Stimulated activated CD4-positive, alpha-beta T cell treated with anti-CD3 and anti-CD28 coated beads, TNF-alpha, amount 100 ng/mL, for 1 hour (primary cell): ENCODE measurements at regions not wholly inside any gene's neighbourhood (a gene's known extent, or its start where the extent isn't known, plus 50 kb on each side); places are given as distances from the start of the nearest gene placed in this dataset.

Experiments
- DNase-seq, 3 donors: peaks; one replicate each; pipeline ENCODE4 v3.0.0-alpha.2; 2020; ENCODE audit warnings: low read depth in 3 of 3, low spot score in 1 of 3

- no peak for DNase-seq
These were observed 133.9 kb downstream of the SLITRK6 start for GRCh38 chr13:85665286-85665685.

DNA sequence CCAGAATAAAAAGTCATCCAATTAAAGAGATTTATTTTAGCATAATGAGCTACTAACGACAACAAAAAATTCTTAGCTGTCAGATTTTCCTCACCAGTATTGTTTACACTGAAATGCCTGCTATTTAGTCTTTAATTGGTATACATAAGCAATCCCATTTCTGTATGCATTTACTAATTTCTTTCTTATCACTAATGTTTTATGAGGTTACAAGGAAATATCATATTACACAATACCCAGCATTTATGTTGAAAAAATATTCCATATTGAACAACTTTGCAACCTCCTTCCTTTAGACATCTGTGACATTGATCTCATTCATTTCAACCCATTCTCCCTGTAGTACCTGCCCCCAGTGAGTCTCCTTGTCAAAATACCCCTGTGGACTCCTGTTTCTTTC lies 135.4 kb downstream of the SLITRK6 start:
- DNase-seq = no peak

DNA sequence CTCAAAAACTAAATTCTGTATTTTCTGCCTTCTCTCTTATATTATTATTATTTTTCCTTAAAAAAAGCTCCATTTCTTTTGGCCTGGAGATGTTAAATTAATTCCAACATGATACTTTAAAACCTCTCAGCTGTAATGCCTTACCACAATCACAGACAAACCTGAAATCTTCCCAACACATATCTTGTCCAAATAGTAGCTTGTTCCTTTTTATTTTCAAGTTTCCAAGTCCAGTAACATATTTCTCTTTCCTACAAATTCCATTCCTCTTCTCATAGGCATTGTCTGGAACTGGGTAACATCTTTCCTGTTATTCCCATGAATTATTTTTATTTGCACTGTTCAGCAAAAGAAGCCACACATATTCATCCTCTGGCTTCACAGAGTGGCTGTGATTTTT lies 137.0 kb downstream of the SLITRK6 start:
- no peak for DNase-seq

- DNase-seq = no peak
These were observed 137.5 kb downstream of the SLITRK6 start for GRCh38 chr13:85661675-85662074.

GRCh38 chr13:85659493-85659892 lies 139.7 kb downstream of the SLITRK6 start:
- DNase-seq = no peak

- DNase-seq = no peak
These were observed 141.3 kb downstream of the SLITRK6 start for GRCh38 chr13:85657942-85658341.

DNA sequence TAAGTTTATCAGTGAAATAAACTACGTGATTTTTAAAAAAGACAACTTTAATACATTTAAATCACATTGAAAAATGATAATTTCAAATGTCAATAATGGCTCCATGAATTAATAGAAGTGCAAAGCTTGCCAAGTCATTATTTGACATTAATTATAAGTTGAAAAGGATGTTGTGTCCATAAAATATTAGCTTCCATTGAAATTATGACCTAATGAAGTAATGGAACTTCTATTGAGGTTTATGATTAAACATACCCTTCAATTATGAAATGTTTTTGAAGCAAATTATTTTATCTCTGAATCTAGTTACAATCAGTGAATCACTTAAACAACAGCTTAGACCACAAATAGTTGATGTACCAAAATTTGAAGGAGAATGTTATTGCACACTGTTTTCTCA lies 144.2 kb downstream of the SLITRK6 start:
- DNase-seq = no peak

GRCh38 chr13:85654227-85654626 lies 145.0 kb downstream of the SLITRK6 start:
- no peak for DNase-seq

DNA sequence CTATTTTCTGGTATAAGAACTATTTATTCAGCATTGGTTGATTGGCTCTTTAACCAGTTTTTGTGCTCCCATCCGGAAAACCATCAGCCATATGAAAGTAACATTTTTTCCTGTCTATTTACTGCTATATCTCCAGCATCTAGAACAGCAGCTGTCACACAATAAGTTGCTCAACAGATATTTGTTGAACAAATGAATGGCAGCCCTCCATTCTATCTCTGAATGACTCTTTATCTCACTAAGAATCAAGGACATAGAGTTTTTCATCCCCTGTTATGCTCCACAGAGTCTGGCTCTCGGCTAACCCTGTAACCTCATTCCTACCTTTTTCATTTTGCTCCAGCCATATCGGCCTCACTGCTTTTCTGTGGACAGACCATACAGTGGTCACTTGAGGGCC lies 145.5 kb downstream of the SLITRK6 start:
- DNase-seq = no peak

DNA sequence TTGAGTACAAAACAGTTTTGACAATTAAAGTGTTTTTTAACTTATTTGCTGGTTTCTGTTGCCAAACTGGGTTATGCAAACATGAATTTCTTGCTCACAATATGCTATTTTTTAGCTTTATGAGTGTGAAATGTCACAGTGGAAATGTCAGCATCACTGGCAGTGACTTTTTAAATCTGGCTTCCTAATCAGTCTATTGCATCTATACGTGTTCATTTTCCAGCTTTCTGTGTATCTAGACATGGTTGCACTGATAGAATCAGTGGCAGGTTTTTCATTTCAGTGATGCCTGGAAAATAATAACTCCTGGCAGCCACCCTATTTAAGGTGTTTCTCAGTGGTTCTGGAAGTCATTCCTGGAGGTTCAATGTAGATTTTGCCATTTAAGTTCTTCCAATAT lies 146.7 kb downstream of the SLITRK6 start:
- no peak for DNase-seq

GRCh38 chr13:85651440-85651839 lies 147.8 kb downstream of the SLITRK6 start:
- no peak for DNase-seq

GRCh38 chr13:85650613-85651012 lies 148.6 kb downstream of the SLITRK6 start:
- no peak for DNase-seq

DNA sequence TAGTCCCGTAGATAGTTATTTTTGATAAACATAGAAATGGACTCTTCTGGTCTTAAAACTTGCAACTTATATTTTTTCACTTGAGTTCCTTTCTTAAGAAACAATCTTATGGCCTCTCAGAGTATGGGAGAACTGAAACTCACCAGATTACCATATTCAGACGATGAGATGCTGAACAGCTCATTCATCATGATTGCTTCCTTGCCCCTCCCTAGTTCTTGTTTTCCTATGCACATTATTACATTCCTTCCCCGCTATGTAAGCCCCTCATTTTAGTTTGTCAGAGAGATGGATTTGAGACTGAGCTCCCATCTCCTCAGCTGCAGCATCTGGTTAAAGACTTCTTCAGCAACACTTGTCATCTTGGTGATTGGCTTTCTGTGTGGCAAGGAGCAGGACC lies 158.5 kb downstream of the SLITRK6 start:
- DNase-seq = no peak

- DNase-seq = no peak
These were observed 160.3 kb downstream of the SLITRK6 start for GRCh38 chr13:85638815-85639393.

GRCh38 chr13:85638265-85638664 lies 161.0 kb downstream of the SLITRK6 start:
- no peak for DNase-seq

DNA sequence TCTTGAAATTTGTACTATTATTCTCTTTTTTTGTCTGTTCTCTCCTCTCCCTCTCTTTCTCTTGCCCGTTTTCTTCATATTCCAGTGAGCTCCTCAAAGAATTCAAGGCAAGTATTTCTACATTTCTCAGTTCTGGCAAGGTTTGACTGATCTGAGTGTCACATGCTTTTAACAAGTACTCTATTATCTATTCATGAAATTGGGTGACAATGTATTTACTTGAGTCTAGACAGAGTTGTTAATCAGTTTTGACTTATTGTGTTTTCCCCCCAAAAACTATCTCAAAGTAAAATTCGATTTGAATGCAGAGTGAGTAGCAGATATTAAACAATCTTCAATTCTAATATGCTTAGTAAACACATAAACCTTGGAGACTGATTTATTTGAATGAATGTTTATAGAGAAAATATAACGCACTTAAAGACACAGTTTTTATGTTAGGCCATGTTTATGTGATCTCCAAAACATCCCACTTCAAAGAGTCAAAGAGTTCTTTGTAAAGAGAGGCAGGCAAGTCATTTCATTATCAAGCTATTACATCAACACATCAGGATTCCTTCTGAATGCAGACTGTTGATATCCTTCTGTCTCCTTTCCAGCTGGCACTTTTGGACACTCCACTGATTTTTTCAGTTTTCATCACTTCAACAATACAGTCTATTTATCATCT lies 166.6 kb downstream of the SLITRK6 start:
- DNase-seq = no peak

GRCh38 chr13:85631801-85632200 lies 167.4 kb downstream of the SLITRK6 start:
- no peak for DNase-seq

DNA sequence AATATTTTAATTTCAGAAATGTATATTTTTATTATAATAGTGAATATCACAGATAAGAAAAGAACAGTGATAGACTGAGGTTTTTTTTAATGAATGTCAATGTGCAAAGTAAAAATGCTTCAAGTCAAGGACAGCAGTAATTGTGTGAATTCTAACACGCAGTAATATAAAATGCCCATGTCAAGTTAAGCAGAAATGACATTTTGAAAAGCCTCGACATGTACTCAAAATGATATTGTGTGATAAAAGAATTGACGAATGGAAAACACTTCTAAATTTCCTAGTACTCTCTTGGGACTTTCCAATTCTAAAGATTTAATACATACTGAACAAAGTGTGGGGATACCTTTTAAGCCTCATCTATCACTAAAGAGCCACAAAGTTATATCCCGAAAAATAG lies 172.6 kb downstream of the SLITRK6 start:
- no peak for DNase-seq

DNA sequence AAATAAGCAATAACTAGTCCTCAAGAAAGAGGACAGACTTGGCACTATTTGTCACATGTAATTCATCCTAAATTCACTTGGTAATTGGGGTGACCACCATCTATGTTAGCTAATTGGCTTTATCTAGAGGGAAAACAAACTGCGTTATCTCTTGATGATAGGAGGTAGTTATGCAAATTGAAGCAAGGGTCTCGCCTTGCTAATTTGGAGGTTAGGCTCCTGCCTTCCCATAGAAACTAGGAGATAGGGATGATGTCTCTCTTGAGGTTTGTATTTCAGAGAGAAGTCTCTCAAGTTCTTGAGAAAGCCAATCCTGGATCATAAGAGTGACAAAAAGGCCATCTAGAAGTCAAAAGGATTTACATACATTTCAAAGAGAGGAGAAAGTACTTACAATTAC lies 179.9 kb downstream of the SLITRK6 start:
- DNase-seq = no peak

DNA sequence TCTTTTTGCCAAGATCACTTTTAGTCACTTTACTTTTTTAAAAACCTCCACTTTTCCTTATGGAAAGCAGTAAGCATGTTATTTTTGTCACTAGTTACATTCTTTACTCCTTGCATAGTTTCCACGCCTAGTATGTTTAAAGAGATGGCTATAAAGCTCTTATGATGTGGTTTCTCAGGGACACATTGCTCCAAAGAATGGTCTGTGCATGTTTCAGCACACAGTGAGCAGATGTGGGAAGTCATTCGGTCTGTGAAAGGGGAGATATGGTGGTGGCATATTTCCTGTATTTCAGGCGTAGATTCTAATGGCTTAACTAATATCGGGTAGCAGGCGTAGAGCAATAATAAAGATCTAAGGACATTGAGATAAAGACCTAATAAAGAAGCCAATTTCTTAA lies 180.7 kb downstream of the SLITRK6 start:
- DNase-seq = no peak

GRCh38 chr13:85616275-85616674 lies 182.9 kb downstream of the SLITRK6 start:
- DNase-seq = no peak

DNA sequence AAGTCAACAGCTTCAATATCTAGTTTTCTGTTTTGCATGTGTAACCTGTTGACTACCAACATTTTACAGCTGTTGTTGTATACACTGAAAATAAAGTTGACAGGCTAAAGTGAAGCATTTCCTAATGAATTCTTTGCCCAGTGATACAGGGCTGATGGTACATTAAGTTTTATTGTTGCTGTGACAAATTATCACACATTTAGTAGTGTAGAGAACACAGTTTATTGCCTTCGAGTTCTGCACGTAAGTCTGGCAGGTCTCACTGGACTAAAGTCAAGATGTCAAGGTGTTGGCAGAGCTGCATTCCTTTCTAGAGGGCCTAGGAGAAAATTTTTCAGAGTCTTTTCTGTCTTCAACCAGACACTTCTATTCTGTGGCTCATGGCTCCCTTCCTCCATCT lies 184.2 kb downstream of the SLITRK6 start:
- DNase-seq = no peak

GRCh38 chr13:85610024-85610423 lies 189.2 kb downstream of the SLITRK6 start:
- DNase-seq = no peak
